Neutrophil (primary cell): ENCODE measurements at regions not wholly inside any gene's neighbourhood (a gene's known extent, or its start where the extent isn't known, plus 50 kb on each side); places are given as distances from the start of the nearest gene placed in this dataset.

Experiments
- H3K27ac ChIP-seq: fragments of 200-600 bp; sonication (generic); 2 replicates; pipeline ENCODE4 v1.5.1; 2016; ENCODE audit warnings: mild to moderate bottlenecking, moderate library complexity
- H3K27me3 ChIP-seq: fragments of 200-600 bp; sonication (generic); 2 replicates; pipeline ENCODE4 v1.6.0; 2016; ENCODE audit warnings: mild to moderate bottlenecking
- H3K36me3 ChIP-seq: fragments of 200-600 bp; sonication (generic); 2 replicates; pipeline ENCODE4 v1.5.1; 2017
- H3K4me1 ChIP-seq, 2 experiments: fragments of 200-600 bp in 1 of 2; sonication (generic) in 1 of 2; 1 replicate in 1 of 2; 2 replicates in 1 of 2; pipeline versions ENCODE4 v1.5.1 to v1.6.1; 2013 to 2016; ENCODE audit warnings: low read depth in 1 of 2, low read length in 1 of 2, mild to moderate bottlenecking in 1 of 2, moderate library complexity in 1 of 2; ENCODE audit not compliant: control insufficient read depth in 1 of 2, insufficient read depth in 1 of 2
- H3K4me3 ChIP-seq, 2 experiments: fragments of 200-600 bp in 1 of 2; sonication (generic) in 1 of 2; 1 replicate in 1 of 2; 2 replicates in 1 of 2; pipeline ENCODE4 v1.5.1; 2013 to 2016; ENCODE audit warnings: low read depth in 1 of 2, low read length in 1 of 2, mild to moderate bottlenecking in 1 of 2, moderate library complexity in 1 of 2
- H3K9me3 ChIP-seq: fragments of 200-600 bp; sonication (generic); 2 replicates; pipeline ENCODE4 v1.5.1; 2016
- TF ChIP-seq, protein P1 (sequence below): fragments of 200-600 bp; sonication (generic); IDR thresholded peaks from 2 replicates; pipeline ENCODE4 v1.5.1; 2016; ENCODE audit warnings: antibody characterized with exemption

DNA sequence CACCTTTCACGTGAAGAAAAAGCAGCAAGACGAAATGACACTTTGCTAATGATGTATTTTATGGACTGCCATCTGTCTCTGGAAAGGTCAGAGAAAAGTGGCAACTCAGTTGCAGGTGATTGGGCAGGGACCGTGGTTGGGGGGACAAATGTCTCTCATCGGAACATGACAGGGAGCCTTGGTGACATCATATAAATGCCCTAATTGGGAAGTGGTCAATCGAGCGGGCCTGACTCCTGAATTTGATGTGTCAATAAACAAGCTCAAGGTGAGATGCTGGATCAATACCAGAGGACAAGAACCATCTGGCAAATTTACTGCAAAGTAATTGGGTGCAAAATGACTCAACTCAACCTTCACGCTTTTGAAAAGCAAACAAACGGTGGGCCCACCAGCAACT lies 151.9 kb upstream of the SKOR2 start:
- Histone ChIP-seq H3K27me3 (no peaks in the 10 kb centered on the region), H3K9me3 (no peaks in the 10 kb centered on the region)

DNA sequence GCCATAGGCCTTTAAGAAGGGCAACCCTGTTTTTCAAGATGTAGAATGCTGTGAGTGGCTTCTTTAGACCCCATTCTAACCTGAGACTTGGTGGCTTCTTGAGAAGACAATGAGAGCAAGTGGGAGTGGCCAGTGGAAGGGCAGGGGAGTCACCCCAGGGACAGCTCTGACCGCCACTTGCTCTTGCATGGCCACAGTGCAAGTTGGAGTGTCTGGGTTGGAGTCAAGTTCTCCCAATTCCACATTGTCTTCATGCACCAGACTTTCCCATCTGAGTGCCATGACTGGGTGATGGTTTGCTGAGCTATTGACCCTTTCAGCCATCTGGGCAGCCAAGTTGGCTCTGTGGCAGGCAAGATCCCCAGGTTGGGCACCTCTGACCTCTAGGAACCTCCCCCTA lies 148.0 kb upstream of the SKOR2 start:
- H3K4me3 ChIP-seq = no peak overlapping the region
- H3K9me3 ChIP-seq = no peaks in the 10 kb centered on the region
- TF ChIP-seq, protein P1, sequence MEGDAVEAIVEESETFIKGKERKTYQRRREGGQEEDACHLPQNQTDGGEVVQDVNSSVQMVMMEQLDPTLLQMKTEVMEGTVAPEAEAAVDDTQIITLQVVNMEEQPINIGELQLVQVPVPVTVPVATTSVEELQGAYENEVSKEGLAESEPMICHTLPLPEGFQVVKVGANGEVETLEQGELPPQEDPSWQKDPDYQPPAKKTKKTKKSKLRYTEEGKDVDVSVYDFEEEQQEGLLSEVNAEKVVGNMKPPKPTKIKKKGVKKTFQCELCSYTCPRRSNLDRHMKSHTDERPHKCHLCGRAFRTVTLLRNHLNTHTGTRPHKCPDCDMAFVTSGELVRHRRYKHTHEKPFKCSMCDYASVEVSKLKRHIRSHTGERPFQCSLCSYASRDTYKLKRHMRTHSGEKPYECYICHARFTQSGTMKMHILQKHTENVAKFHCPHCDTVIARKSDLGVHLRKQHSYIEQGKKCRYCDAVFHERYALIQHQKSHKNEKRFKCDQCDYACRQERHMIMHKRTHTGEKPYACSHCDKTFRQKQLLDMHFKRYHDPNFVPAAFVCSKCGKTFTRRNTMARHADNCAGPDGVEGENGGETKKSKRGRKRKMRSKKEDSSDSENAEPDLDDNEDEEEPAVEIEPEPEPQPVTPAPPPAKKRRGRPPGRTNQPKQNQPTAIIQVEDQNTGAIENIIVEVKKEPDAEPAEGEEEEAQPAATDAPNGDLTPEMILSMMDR = no peak
- no peak overlapping the region for H3K27ac ChIP-seq
- H3K36me3 ChIP-seq = no peaks in the 10 kb centered on the region
- H3K27me3 ChIP-seq = no peaks in the 10 kb centered on the region
- H3K4me1 ChIP-seq = no peaks in the 10 kb centered on the region

More for the DNA sequence above, 151.9 kb upstream of the SKOR2 start:
- no peaks in the 10 kb centered on the region for H3K4me1 ChIP-seq
- H3K27ac ChIP-seq = no peak overlapping the region
- TF ChIP-seq, protein P1 = no peak
- H3K36me3 ChIP-seq = no peaks in the 10 kb centered on the region
- no peak overlapping the region for H3K4me3 ChIP-seq

DNA sequence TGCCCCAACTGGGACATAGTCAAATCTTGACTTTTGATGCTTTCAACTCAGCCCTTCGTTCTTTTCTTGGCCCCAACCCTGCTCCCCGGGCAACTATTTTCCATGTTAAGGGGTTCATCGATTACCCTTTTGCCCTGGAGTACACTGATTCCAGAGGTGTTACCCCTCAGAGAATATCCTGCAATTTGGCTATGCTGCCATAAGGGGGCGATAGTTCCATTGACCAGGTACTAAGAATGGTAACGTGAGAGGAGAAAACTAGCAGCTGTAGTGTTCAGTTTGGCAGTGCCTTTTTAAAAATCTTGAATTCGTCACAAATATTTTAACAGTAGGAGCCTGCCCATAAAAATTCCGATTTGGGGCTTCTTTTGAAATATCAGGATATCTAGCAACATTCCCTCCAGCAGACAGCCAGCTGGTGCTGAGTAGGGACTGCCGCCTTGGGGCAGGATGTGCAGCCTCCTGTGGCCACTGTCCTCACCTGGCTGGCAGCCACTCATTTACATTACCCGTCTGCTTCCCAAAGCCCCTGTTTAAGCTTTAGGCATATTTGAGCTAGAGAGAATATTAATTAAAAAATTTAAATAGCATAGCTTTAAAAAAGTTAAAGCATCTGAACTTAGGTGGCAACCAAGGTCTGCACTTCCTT lies 146.3 kb upstream of the SKOR2 start:
- Histone ChIP-seq H3K9me3 (no peaks in the 10 kb centered on the region), H3K27ac (no peak overlapping the region), H3K36me3 (no peaks in the 10 kb centered on the region), H3K4me1 (no peaks in the 10 kb centered on the region), H3K4me3 (no peak overlapping the region), H3K27me3 (no peaks in the 10 kb centered on the region)
- TF ChIP-seq, protein P1 = no peak

DNA sequence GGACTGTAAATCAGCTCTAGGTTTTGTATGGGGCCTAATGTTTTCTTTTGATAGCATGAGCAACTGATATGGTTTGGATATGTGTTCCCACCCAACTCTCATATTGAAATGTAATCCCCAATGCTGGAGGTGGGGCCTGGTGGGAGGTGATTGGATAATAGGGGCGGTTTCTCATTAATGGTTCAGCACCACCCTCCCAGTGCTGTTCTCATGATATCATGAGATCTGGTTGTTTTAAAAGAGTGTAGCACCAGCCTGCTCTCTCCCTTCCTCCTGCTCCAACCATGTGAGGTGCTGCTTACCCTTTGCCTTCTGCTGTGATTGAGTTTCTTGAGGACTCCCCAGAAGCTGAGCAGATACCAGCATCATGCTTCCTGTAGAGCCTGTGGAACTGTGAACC lies 140.2 kb upstream of the SKOR2 start:
- H3K4me1 ChIP-seq = no peaks in the 10 kb centered on the region
- H3K36me3 ChIP-seq = no peaks in the 10 kb centered on the region
- no peaks in the 10 kb centered on the region for H3K9me3 ChIP-seq
- H3K4me3 ChIP-seq = no peak overlapping the region
- no peaks in the 10 kb centered on the region for H3K27me3 ChIP-seq
- H3K27ac ChIP-seq = no peak overlapping the region
- TF ChIP-seq, protein P1 = no peak

DNA sequence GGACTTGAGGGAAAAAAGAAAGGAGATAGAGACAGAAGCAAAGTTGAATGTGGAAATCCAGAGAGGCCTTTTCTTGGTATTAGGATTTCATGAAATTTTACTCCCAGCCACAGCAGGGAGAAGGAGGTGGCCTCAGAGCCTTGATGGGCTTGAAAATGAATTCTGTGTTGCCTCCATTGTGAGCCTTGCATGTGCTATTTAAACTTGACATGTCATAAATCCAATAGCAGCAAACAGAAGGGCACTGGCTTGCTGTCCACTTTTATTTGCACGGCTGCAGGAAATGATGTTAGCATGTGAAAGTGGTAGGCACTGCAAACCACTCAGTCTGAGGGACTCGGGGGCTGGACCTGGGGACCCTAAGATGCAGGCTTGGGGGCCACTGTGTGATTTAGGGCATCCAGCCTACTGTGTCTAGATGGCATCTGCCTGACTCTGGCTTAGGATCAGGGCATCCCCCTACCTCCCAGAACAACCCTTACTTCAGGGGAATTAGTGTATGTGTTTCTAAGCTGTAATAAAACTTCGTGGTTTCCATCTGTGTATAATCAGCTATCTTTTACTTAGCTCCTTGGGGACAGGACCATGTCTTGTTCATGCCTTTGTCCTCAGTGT lies 139.1 kb upstream of the SKOR2 start:
- no peaks in the 10 kb centered on the region for H3K4me1 ChIP-seq
- no peak overlapping the region for H3K4me3 ChIP-seq
- TF ChIP-seq, protein P1 = no peak
- H3K27me3 ChIP-seq = no peaks in the 10 kb centered on the region
- H3K9me3 ChIP-seq = no peaks in the 10 kb centered on the region
- H3K27ac ChIP-seq = no peak overlapping the region
- no peaks in the 10 kb centered on the region for H3K36me3 ChIP-seq
